Transverse colon (tissue), 4 donors: ENCODE measurements at regions not wholly inside any gene's neighbourhood (a gene's known extent, or its start where the extent isn't known, plus 50 kb on each side); places are given as distances from the start of the nearest gene placed in this dataset.

Experiments
- DNase-seq: peaks from one replicate; pipeline ENCODE4 v3.0.0-alpha.2; 2019
- H3K27ac ChIP-seq, 4 donors: fragments of 200-600 bp; sonication (generic); 2 replicates each; pipeline ENCODE4 v1.5.1; 2016 to 2018; ENCODE audit warnings: inconsistent platforms in 4 of 4
- H3K27me3 ChIP-seq: fragments of 200-600 bp; sonication (generic); 2 replicates; pipeline ENCODE4 v1.5.1; 2017; ENCODE audit warnings: inconsistent platforms
- H3K36me3 ChIP-seq, 4 donors: fragments of 200-600 bp; sonication (generic); 2 replicates each; pipeline ENCODE4 v1.5.1; 2017 to 2019; ENCODE audit warnings: inconsistent platforms in 4 of 4
- H3K4me1 ChIP-seq, 4 donors: fragments of 200-600 bp; sonication (generic); 2 replicates each; pipeline ENCODE4 v1.5.1; 2017 to 2020; ENCODE audit warnings: inconsistent platforms in 4 of 4
- H3K4me3 ChIP-seq, 4 donors: fragments of 200-600 bp; sonication (generic); 1 replicate in 1 of 4; 2 replicates in 3 of 4; pipeline versions ENCODE4 v1.5.1 to v1.6.1; 2017 to 2019; ENCODE audit warnings: inconsistent platforms in 4 of 4
- H3K9me3 ChIP-seq, 2 donors: fragments of 200-600 bp; sonication (generic); 2 replicates each; pipeline ENCODE4 v1.5.1; 2017 to 2019; ENCODE audit warnings: inconsistent platforms in 2 of 2
- EP300 ChIP-seq: sonication (generic); formaldehyde crosslinking; IDR thresholded peaks from one replicate; pipeline ENCODE4 v1.6.1; 2017; ENCODE audit warnings: antibody characterized with exemption, low read depth
- POLR2A ChIP-seq: fragments of 450-650 bp; IDR thresholded peaks from one replicate; pipeline ENCODE4 v1.6.1; 2016; ENCODE audit warnings: antibody characterized with exemption, mild to moderate bottlenecking, moderate library complexity
- POLR2AphosphoS5 ChIP-seq, 3 donors: sonication (generic); formaldehyde crosslinking; IDR thresholded peaks; one replicate each; pipeline ENCODE4 v1.6.1; 2016; ENCODE audit warnings: antibody characterized with exemption in 3 of 3
- WGBS, 2 donors: methylation state at CpG; one replicate each; pipeline ENCODE4 v1.1.5; 2018; ENCODE audit warnings: low coverage in 1 of 2; 5-methylcytosine and 5-hydroxymethylcytosine counted together
- in situ Hi-C, 4 donors: fragments of 200-750 bp; cut with MboI; loops; one replicate each; pipeline versions ENCODE4 v1.15.0 to v1.15.1; 2017; ENCODE audit warnings: low sequenced_read_pairs in 3 of 4, low pct_ligation_motif_present in 1 of 4, low pct_unique_long_range_greater_than_20kb in 1 of 4
- intact Hi-C: fragments of 100-400 bp; cut with DNase I; formaldehyde crosslinking; loops from one replicate; pipeline ENCODE4 v1.15.1; 2023; ENCODE audit warnings: low total_unique reads
- TF ChIP-seq, protein P1 (sequence below), 5 experiments: fragments of 200-600 bp in 3 of 5; fragments of 450-650 bp in 2 of 5; sonication (generic) in 3 of 5; IDR thresholded peaks; 1 replicate in 2 of 5; 2 replicates in 3 of 5; pipeline ENCODE4 v1.5.1; 2016 to 2017; ENCODE audit warnings: antibody characterized with exemption in 5 of 5, inconsistent platforms in 3 of 5, mild to moderate bottlenecking in 2 of 5, moderate library complexity in 1 of 5

DNA sequence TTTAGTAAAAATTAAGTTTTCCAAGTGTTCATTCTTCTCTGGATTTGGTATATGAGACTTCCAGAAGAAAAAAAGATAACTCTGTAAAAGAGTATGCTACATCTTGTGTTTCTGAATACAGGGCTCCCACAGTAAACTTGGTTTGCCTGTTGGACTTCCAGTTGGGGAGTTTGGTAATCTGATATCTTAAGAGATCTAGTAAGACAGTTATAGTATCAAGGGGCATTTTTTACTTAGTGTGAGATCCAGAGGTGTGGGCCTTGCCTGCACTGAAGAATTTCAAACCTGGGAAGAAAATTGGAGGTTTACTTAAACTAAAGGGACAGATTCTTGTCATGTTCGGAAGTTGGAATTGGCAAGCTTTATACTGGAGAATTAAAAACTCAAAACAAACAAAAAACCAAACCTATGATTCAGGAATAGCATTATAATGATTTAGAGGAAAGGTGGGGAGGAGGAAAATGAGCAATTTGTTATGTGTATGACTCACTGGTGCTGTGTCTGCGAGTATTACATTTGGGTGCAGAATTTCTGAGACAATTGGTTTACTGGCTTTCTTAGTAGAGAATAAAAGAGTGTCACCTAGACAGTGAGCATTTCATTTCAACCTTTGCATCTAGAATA, 58.9 kb upstream of the ULK4 start:
- intact Hi-C loops, result no loop called here
- Histone ChIP-seq H3K27me3 (no peaks in the 10 kb centered on the region), H3K4me3 (no peak overlapping the region), H3K9me3 (no peaks in the 10 kb centered on the region), H3K36me3 (no peaks in the 10 kb centered on the region), H3K4me1 (peaks cover 49 to 86% (median 68%) of the 10 kb centered on the region in 4 donors), H3K27ac (peak overlapping the region; percentile 44 to 74 (median 63))
- WGBS, 2 donors, result 11 to 22% methylated on average over 2 of the region's 2 CpGs
- TF ChIP-seq EP300, result no peak
- no peak for TF ChIP-seq POLR2AphosphoS5 (IDR thresholded peaks at IDR 0.05)
- no peak for DNase-seq
- in situ Hi-C loops, result no loop called here

DNA sequence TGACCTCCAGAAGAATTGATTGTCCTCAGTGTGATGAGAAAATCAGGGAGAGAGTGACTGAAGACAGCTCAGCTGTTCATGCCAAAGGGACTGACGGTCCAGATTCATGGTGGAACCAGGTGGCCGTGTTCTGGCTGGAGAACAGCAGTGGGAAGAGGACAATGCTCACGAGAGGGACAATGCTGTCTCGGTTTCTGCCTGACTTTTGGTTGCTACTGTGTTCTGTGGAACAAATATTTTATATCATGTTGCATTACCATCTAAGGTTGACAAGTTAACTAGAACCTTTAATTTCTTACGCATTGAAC, 58.0 kb upstream of the ULK4 start:
- in situ Hi-C loops (no loop called here), intact Hi-C loops (no loop called here)
- no peak for TF ChIP-seq POLR2A
- Histone ChIP-seq H3K27me3 (no peaks in the 10 kb centered on the region), H3K4me3 (no peak overlapping the region), H3K4me1 (peaks cover 48 to 86% (median 68%) of the 10 kb centered on the region in 4 donors), H3K27ac (peak overlapping the region; percentile 35 to 69 (median 50)), H3K36me3 (no peaks in the 10 kb centered on the region), H3K9me3 (no peaks in the 10 kb centered on the region)
- WGBS, 2 donors, result 92% methylated on average over 2 to 5 of the region's 5 CpGs
- no peak for DNase-seq

DNA sequence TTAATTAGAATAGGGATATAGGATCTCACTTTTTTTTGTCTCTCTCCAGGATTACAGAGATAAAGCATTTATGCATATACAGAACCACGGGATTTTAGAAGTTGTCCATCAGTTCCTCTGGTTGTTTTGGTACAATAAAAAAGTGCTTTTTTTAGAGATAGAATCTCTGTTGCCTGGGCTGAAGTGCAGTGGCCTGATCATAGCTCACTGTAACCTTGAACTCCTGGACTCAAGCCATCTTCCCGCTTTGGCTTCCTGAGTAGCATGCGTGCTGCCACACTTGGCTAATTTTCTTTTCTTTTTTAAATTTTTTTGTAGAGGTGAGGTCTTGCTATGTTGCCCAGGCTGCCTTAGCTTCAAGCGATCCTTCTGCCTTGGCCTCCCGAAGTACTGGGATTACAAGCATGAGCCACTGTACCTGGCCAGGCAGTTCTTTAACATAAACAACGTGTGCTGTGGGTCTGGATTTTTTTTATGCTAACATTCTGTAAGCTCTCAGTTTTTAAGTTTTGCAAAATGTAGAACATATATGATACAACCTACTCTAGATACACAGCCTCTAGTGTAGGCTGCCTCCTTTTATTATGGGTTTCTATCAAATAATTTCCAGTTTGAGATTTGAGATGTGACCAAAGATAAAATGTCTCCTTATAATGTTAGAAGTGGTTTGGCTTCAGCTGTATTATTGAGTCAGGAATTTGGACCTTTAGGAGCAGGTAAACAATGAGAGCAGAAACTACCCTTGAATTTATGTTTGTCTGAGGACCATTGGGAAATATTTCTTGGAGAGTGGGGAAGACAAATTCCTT, 57.4 kb upstream of the ULK4 start:
- TF ChIP-seq POLR2A (no peak), EP300 (no peak), POLR2AphosphoS5 (IDR thresholded peaks at IDR 0.05) (no peak)
- TF ChIP-seq, protein P1, sequence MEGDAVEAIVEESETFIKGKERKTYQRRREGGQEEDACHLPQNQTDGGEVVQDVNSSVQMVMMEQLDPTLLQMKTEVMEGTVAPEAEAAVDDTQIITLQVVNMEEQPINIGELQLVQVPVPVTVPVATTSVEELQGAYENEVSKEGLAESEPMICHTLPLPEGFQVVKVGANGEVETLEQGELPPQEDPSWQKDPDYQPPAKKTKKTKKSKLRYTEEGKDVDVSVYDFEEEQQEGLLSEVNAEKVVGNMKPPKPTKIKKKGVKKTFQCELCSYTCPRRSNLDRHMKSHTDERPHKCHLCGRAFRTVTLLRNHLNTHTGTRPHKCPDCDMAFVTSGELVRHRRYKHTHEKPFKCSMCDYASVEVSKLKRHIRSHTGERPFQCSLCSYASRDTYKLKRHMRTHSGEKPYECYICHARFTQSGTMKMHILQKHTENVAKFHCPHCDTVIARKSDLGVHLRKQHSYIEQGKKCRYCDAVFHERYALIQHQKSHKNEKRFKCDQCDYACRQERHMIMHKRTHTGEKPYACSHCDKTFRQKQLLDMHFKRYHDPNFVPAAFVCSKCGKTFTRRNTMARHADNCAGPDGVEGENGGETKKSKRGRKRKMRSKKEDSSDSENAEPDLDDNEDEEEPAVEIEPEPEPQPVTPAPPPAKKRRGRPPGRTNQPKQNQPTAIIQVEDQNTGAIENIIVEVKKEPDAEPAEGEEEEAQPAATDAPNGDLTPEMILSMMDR (IDR thresholded peaks at IDR 0.05), result no peak
- Histone ChIP-seq H3K27ac (peak overlapping the region; percentile 35 to 69 (median 50)), H3K4me3 (no peak overlapping the region), H3K9me3 (no peaks in the 10 kb centered on the region), H3K27me3 (no peaks in the 10 kb centered on the region), H3K4me1 (peaks cover 42 to 84% (median 64%) of the 10 kb centered on the region in 4 donors), H3K36me3 (no peaks in the 10 kb centered on the region)
- WGBS, 2 donors, result 32 to 64% methylated on average over 6 of the region's 6 CpGs
- intact Hi-C loops (no loop called here), in situ Hi-C loops (no loop called here)
- peak; percentile 37 for DNase-seq

DNA sequence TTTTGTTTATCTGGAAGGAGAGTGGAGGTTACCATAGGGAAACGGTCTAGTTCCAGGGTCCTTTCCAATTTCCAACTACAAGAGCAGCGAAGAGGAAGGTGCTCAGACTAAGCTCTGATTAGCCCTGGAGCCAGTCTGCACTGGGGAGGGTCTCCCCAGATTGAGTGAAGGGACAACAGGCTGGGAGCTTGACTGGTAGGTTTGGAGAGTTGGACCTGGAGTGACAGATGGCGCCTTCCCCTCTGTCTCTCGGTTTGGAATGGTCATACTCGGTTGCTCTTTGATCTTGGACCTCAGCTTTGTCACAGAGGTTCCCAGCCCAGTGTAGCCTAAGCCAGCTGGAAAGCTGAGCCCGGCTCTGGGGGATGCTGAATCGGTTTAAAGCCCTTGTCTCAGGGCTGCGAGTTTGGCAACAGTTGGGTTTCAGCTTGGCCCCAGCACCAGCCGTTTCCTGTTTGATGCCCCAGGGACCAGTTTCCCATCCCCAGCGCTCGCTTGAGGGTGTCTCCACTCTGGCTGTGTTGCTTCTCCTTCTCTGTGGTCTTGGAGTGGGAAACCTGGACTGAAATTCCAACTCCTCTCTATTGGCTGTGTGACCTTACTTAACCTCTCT, 53.1 kb upstream of the ULK4 start:
- Histone ChIP-seq H3K27me3 (no peaks in the 10 kb centered on the region), H3K9me3 (no peaks in the 10 kb centered on the region), H3K4me1 (peaks cover 11 to 53% (median 41%) of the 10 kb centered on the region in 4 donors), H3K36me3 (no peaks in the 10 kb centered on the region), H3K27ac (peak overlapping the region; percentile 90 to 97 (median 94)), H3K4me3 (peak overlapping the region; percentile 71 to 99 (median 92))
- intact Hi-C loops (loop anchor here (5.0 kb wide), 1 partner anchor 77 kb away; the partner anchor contains the start of gene TRAK1), in situ Hi-C loops (no loop called here)
- peak; percentile 55 for DNase-seq
- 19 to 42% methylated on average over 4 to 11 of the region's 11 CpGs for WGBS, 2 donors
- TF ChIP-seq EP300 (no peak), POLR2AphosphoS5 (IDR thresholded peaks at IDR 0.05) (peak in 2 of 3 donors; percentile 8 to 29)

DNA sequence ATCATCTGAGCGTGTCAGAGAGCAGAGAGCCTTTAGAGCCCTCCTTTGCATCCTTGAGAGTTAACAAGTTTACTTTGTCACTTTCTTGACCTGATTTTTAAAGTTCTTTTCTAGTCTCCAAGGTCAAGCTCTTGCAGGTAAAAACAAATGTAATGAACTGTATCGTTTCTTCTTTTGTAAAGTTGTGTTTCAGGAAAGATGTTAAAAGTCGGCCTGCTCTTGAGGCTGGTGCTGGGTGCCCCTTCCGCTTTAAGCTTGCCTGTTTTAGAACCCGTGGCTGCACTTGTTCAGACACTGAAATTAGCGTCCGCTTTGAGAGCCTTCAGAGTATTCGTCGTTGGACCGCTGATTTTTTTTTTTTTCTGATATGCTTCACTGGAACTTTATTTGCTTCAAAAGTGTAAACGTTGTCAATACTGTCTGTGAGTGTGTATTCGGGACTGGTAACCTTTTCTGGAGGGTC, 52.6 kb upstream of the ULK4 start:
- WGBS, 2 donors, result 0% methylated on average over 9 to 12 of the region's 12 CpGs
- Histone ChIP-seq H3K4me3 (peak overlapping the region; percentile 71 to 99 (median 92)), H3K9me3 (no peaks in the 10 kb centered on the region), H3K27me3 (no peaks in the 10 kb centered on the region), H3K27ac (peak overlapping the region; percentile 90 to 97 (median 94)), H3K36me3 (no peaks in the 10 kb centered on the region), H3K4me1 (peaks cover 11 to 48% (median 36%) of the 10 kb centered on the region in 4 donors)
- TF ChIP-seq EP300 (no peak), POLR2A (no peak), POLR2AphosphoS5 (IDR thresholded peaks at IDR 0.05) (peak in 2 of 3 donors; percentile 4 to 6)
- TF ChIP-seq, protein P1 (IDR thresholded peaks at IDR 0.05), result no peak
- peak; percentile 26 for DNase-seq
- intact Hi-C loops, result loop anchor here (5.0 kb wide), 1 partner anchor 78 kb away; the partner anchor contains the start of gene TRAK1
- in situ Hi-C loops, result no loop called here
